GM18867 (cell line): ENCODE measurements at regions not wholly inside any gene's neighbourhood (a gene's known extent, or its start where the extent isn't known, plus 50 kb on each side); places are given as distances from the start of the nearest gene placed in this dataset.
"Not testable (repeated sequence)": the region's sequence is repeated elsewhere in the genome, so short reads cannot be mapped to it uniquely, and the experiment has no call there.

Experiments
- ATAC-seq: cut with Tn5 transposase; IDR thresholded peaks from one replicate; pipeline ENCODE4 v1.9.1; 2021; ENCODE audit warnings: mild to moderate bottlenecking, moderate library complexity; ENCODE audit not compliant: unreplicated experiment

DNA sequence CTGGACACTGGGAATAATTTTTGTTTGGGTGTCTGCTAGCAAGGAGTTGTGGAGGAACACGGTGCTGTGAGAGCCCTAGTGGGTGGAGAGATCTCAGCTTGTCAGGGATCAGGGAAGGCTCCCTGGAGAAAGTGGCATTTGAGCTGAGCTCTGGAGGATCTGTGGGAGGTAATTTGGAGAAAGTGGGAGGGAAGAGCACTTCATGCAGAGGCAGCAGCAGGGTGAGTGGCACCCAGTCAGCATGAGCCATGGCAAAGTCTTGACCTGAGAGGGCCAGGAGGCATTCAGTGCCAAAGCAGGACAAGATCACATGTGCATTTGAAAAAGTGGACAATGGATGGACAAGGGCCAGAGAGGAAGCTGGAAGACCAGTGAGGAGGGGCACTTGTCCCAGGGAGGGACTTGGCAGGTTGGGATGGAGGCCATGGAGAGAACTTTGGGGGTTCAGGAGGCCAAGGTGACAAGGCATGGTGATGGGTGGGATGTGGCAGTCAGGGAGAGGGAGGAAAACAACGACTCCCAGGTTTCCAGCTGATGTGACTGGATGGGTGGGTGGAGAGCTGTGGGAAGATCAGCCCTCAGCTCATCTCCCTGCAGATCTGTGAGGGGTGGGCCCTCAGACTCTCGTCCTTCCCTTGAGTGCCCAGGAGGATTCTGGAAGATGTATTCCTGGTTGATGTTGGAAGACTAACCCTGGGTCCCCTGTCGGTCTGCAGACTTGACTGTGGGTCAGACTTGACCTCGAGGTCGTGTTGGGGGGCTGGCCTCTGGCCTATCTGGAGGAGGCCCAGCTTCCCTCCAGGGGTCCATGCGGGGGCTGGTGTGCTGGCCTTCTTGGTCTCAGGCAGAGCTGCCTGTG, 68.9 kb upstream of the PITX1 start:
- no peak for ATAC-seq

- ATAC-seq = no peak
Observed at GRCh38 chr5:135100431-135100830, 66.4 kb upstream of the PITX1 start.

GRCh38 chr5:135100011-135100410, 66.0 kb upstream of the PITX1 start:
- ATAC-seq = no peak

- no peak for ATAC-seq
Observed at GRCh38 chr5:135097390-135097789, 63.4 kb upstream of the PITX1 start.

- no peak for ATAC-seq
Observed at GRCh38 chr5:135095871-135096270, 61.8 kb upstream of the PITX1 start.

- no peak for ATAC-seq
Observed at GRCh38 chr5:135095052-135095715, 61.2 kb upstream of the PITX1 start.

DNA sequence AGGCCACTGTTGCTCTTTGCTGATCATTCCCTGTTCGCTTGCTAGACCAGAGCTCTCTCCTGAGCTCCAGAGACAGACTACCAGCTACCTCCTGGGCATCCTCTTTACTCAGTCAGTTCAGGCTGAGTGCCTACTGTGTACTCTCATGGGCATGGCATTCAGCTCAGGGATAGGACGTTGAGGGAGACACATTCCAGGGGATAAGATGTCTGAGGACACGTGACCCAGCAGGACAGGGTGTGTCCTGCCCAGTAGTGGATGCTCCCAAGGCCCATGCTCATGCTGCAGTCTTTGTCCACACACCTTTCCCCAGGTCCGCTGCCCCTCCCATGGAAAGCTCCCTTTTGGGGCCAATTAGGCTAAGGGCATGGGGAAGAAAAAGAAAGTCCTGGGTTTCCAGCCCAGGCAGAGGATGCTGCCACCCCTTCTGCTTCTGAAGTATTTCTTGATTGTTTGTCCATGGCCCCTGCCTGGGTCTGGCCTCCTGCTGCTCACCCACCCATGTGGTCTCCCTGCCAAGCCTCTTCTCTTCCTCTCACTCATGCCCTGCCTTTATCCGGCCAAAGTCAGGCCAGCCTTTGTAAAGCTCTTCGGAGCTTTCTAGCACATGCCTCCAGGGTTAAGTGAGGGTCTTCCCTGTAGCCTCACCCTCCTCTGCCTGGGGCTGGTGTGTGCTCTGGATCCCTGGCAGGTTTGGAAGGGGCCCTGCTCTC, 60.5 kb upstream of the PITX1 start:
- ATAC-seq = no peak

DNA sequence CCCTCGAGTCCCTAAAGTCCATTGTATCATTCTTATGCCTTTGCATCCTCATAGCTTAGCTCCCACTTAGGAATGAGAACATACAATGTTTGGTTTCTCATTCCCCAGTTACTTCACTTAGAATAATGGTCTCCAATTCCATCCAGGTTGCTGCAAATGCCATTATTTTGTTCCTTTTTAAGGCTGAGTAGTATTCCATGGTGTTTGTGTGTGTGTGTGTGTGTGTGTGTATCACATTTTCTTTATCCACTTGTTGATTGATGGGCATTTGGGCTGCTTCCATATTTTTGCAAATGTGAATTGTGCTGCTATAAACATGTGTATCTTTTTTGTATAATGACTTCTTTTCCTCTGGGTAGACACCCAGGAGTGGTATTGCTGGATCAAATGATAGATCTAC, 59.5 kb upstream of the PITX1 start:
- not testable (repeated sequence) for ATAC-seq

GRCh38 chr5:135092476-135092875, 58.4 kb upstream of the PITX1 start:
- no peak for ATAC-seq

DNA sequence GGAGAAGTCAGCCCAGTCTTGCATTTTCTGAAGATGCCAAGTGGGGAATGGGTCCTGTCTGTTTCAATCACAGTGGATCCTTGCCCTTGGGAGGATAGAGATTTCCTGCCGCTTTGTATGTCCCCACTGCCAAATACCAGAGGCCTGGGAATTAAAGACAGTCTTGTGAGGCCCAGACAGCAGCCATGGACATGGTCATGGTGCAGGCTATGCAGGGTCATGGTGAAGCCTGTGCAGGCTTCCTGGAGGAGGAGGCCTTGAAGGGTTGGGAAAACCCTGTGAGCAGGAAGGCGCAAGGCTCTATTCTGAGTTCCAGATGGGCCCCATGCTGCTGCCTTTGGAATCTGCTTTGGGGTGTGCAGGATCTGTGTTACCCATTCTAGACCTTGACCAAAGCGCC, 57.3 kb upstream of the PITX1 start:
- no peak for ATAC-seq

GRCh38 chr5:135089912-135090311, 55.9 kb upstream of the PITX1 start:
- no peak for ATAC-seq

- no peak for ATAC-seq
Observed at GRCh38 chr5:135088911-135089310, 54.9 kb upstream of the PITX1 start.

DNA sequence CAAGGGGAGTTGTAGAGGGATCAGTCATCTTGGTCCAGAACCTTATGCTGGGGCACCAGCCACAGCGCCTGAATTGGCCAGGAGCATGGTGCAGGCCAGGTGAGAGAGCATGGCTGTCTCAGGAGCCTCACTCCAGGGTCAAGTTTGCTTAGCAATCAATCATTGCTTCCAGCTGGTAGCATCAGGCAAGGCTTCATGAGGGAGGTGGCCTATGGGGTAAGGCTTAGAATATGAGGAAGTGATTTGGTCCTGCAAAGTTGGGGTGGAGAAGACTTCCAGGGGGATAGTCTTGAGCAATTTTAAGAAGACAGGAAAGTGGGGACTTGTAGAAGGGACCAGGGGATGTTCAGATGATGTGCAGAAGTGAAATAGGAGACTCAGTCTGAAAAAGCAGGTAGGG, 53.9 kb upstream of the PITX1 start:
- no peak for ATAC-seq

DNA sequence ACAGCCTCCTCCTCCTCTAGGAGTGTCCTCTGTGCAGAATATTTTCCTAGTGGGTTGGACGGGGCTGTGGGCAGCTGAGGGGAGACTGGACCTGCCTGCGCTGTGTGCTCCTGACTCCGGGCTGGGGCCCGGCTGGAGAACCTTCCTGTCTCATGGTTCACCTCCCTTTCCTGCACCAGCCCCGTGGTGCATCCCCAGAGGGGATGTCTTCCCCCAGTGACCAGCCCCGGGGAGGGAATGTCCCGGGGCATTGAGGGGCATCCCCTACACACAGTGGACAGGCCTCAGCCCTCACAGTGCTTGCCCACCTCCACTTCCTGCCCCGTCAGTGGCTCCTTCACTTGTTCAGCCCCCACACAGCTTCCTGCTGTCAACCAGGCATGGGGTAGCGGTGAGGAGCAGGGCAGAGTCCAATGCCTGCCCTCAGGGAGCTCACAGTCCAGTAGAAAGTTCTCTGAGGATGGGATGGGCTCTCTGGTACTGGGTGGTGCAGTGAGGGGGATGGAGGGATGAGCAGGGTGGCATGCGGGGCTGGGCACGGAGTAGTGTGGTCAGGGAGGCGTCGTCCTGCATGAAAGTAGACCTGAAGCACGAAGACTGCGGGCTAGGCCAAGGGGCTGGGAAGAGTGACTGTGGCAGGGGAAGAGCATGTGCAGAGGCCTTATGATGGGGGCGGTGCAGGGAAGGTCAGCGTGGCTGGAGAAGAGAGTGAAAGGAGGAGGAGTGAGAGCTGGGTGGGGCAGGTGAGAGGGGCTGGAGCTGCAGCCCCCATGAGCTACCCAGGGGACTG, 52.1 kb upstream of the PITX1 start:
- no peak for ATAC-seq

DNA sequence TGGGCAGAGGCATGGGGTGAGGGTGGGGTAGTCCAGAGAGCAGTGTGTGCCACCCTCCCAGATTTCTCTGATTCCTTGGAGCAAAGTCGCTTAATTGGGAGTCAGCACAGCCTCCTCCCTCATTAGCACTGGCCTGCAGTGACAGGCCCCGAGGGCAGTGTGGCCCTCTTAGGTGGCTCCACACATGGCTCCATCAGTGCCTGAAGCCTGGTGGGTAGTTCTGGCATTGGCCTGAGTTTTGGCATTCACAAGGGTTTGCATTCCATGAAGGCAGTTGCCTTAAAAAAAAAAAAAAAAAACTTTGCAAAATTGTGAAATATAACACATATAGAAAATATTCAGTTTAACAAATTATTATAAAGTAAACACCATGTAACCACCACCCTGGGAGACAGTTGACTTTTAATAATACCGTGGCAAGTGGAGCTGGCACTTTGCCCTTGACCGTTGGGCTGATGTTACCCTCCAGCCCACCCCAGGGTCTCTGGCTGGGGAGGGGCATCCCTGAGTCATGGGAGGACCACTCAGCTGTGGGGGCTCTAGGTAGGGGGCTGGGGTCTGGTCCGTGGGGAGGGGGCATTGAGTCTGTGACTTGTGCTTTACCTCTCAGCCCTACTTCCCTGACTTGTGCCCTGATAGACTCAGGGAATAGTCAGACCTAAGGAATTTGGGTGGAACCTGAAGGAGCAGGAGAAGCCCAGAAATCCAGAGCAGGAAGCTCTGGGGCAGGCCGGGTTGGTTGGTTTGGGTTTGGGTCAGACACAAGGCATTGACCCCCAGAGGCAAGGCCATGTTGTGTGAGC, 51.3 kb upstream of the PITX1 start:
- ATAC-seq = no peak
